HL-60 (cell line): ENCODE measurements at regions not wholly inside any gene's neighbourhood (a gene's known extent, or its start where the extent isn't known, plus 50 kb on each side); places are given as distances from the start of the nearest gene placed in this dataset.

Source experiments
- DNase-seq, 2 experiments: peaks; one replicate each; pipeline ENCODE4 v3.0.0-alpha.2; 2010 to 2020; ENCODE audit warnings: low read depth in 1 of 2, low spot score in 1 of 2
- H3K27ac ChIP-seq: fragments of 250-450 bp; sonication (Bioruptor Pico); replicated peaks from 2 replicates; pipeline ENCODE4 v1.5.1; 2020; ENCODE audit warnings: mild to moderate bottlenecking, moderate library complexity
- H3K27me3 ChIP-seq: fragments of 250-450 bp; sonication (Bioruptor Pico); 2 replicates; pipeline ENCODE4 v1.5.1; 2021; ENCODE audit warnings: mild to moderate bottlenecking, moderate library complexity; ENCODE audit not compliant: insufficient read depth, poor library complexity, severe bottlenecking
- H3K4me3 ChIP-seq: replicated peaks from 2 replicates; pipeline ENCODE4 v1.5.1; 2011; ENCODE audit warnings: mild to moderate bottlenecking, control low read depth, low read length; ENCODE audit not compliant: insufficient read depth
- CTCF ChIP-seq: IDR thresholded peaks from one replicate; pipeline ENCODE4 v1.5.1; 2011; ENCODE audit warnings: low read length, control low read depth, inconsistent platforms; ENCODE audit not compliant: insufficient read depth
- GABPA ChIP-seq: IDR thresholded peaks from 2 replicates; pipeline ENCODE4 v1.6.1; 2012; ENCODE audit warnings: low read depth
- POLR2AphosphoS5 ChIP-seq: IDR thresholded peaks from 2 replicates; pipeline ENCODE4 v1.6.1; 2012; ENCODE audit warnings: low read depth
- REST ChIP-seq: IDR thresholded peaks from 2 replicates; pipeline ENCODE4 v1.6.1; 2012; ENCODE audit warnings: low read depth; ENCODE audit not compliant: insufficient replicate concordance
- SPI1 ChIP-seq: IDR thresholded peaks from 2 replicates; pipeline ENCODE4 v1.6.1; 2012; ENCODE audit warnings: low read depth, mild to moderate bottlenecking, borderline replicate concordance

- Histone ChIP-seq H3K27ac (no peak overlapping the region), H3K4me3 (no peak overlapping the region), H3K27me3 (no peaks in the 10 kb centered on the region)
- DNase-seq: no peak
- TF ChIP-seq POLR2AphosphoS5: no peak
- no peak for TF ChIP-seq CTCF
- no peak for TF ChIP-seq REST
- TF ChIP-seq GABPA: no peak
- no peak for TF ChIP-seq SPI1
Measured at GRCh38 chr10:58086144-58086762, 181.4 kb downstream of the IPMK start.

- no peak for DNase-seq
- no peak overlapping the region for H3K4me3 ChIP-seq
- no peak overlapping the region for H3K27ac ChIP-seq
- TF ChIP-seq SPI1: no peak
- no peak for TF ChIP-seq CTCF
- no peak for TF ChIP-seq REST
- no peak for TF ChIP-seq GABPA
- TF ChIP-seq POLR2AphosphoS5: no peak
- no peaks in the 10 kb centered on the region for H3K27me3 ChIP-seq
Measured at GRCh38 chr10:58082248-58082647, 185.4 kb downstream of the IPMK start.

- H3K4me3 ChIP-seq: no peak overlapping the region
- H3K27ac ChIP-seq: no peak overlapping the region
- no peak for DNase-seq
- TF ChIP-seq SPI1 (no peak), REST (no peak), GABPA (no peak), POLR2AphosphoS5 (no peak), CTCF (no peak)
- H3K27me3 ChIP-seq: no peaks in the 10 kb centered on the region
Measured at GRCh38 chr10:58081353-58081752, 186.3 kb downstream of the IPMK start.
